ENCODE measurements at regions not wholly inside any gene's neighbourhood (a gene's known extent, or its start where the extent isn't known, plus 50 kb on each side); places are given as distances from the start of the nearest gene placed in this dataset.
"Not testable (repeated sequence)": the region's sequence is repeated elsewhere in the genome, so short reads cannot be mapped to it uniquely, and the experiment has no call there.

DNA sequence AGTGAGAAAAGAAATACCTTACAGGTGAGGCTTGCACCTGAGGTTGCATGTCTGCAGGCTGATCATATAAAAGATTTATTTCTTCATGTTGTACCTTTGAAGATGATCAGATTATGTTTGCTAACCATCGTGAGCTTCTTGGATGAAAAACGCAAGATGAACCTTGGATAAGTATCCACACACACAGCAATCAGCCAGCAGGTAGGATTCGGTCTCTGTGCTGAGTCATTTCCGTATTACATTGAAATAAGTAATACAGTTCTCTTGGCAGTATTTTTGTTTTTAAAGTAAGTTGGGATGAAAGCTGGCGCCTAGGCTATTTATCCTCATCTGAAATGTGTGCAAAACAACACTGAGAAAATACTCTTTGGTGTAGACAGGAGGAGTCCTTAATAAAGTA, 109.0 kb upstream of the PRKCQ start:
- Histone ChIP-seq H3K4me3 (no peak overlapping the region), H3K9ac (no peak overlapping the region), H3K9me3 (no peaks in the 10 kb centered on the region), H3K36me3 (no peaks in the 10 kb centered on the region), H3K27ac (no peak overlapping the region), H3K27me3 (no peaks in the 10 kb centered on the region), H4K20me1 (no peaks in the 10 kb centered on the region), H3K4me1 (peaks cover 7% of the 10 kb centered on the region), H3K4me2 (no peak overlapping the region)
- no peak for TF ChIP-seq Cebpa-rat (IDR thresholded peaks at IDR 0.05)

GRCh38 chr10:6680735-6681134, 100.7 kb upstream of the PRKCQ start:
- H3K4me2 ChIP-seq = no peak overlapping the region
- no peaks in the 10 kb centered on the region for H3K36me3 ChIP-seq
- no peak for TF ChIP-seq Cebpa-rat (IDR thresholded peaks at IDR 0.05)
- no peak overlapping the region for H3K4me3 ChIP-seq
- no peaks in the 10 kb centered on the region for H3K4me1 ChIP-seq
- H3K9me3 ChIP-seq = no peaks in the 10 kb centered on the region
- H4K20me1 ChIP-seq = no peaks in the 10 kb centered on the region
- no peak overlapping the region for H3K9ac ChIP-seq
- no peaks in the 10 kb centered on the region for H3K27me3 ChIP-seq
- no peak overlapping the region for H3K27ac ChIP-seq

DNA sequence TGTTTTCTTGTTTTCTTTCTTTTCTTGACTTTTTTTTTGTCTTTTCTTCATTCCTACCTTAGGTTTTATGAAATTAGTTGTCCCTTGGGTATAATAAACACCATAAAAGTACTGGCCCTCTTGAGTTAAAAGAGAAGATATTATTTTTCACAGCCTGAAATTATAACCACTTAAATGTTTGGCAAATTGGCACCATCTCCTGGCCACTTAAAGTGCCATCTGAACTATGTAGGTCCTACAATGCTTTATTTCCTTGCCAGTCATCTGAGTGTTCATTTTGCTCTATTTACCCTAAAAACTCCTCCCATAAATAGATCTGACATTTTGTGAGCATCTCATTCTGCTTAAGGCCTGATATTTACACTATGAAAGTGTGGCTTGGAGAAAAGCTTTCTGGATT, 98.9 kb upstream of the PRKCQ start:
- Histone ChIP-seq H3K27ac (no peak overlapping the region), H3K4me2 (no peak overlapping the region), H3K36me3 (no peaks in the 10 kb centered on the region), H3K9me3 (no peaks in the 10 kb centered on the region), H4K20me1 (no peaks in the 10 kb centered on the region), H3K27me3 (no peaks in the 10 kb centered on the region), H3K4me1 (peaks cover 6% of the 10 kb centered on the region; the same call in 1 of the 2 replicates), H3K4me3 (no peak overlapping the region), H3K9ac (no peak overlapping the region)
- TF ChIP-seq Cebpa-rat (IDR thresholded peaks at IDR 0.05) = no peak

DNA sequence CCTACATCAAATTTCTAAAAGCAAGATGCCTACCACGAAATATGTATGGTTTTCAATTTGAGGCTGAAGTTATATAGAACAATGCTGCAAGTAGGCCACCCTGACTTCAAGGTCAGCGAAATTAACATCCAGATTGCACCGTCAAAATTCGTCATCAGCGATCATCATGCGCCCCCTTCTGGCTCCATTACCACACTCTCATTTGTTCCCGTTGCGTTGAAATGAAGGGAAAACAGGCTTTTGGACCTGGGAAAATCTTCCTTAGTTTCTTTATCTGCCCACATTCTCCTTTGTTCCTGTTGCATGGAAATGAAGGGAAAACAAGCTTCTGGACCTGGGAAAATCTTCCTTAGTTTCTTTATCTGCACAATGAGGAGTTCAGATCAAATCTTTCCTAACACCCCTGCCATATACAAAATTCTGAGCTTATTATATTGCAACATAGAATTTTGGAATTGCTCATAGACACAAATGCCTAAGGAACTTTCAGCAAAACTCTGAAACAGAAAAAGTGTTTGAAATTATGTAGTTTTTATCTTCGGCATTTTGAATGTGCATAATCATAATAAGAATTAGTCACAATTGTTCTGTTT, 98.2 kb upstream of the PRKCQ start:
- H3K4me2 ChIP-seq = no peak overlapping the region

GRCh38 chr10:6677129-6677528, 97.1 kb upstream of the PRKCQ start:
- not testable (repeated sequence) for H3K27ac ChIP-seq, H3K9me3 ChIP-seq

More for the DNA sequence above, 98.2 kb upstream of the PRKCQ start:
- no peak overlapping the region for H3K4me3 ChIP-seq
- TF ChIP-seq Cebpa-rat (IDR thresholded peaks at IDR 0.05) = no peak
- no peaks in the 10 kb centered on the region for H4K20me1 ChIP-seq
- no peak overlapping the region for H3K27ac ChIP-seq
- no peak overlapping the region for H3K9ac ChIP-seq
- H3K27me3 ChIP-seq = no peaks in the 10 kb centered on the region
- H3K9me3 ChIP-seq = no peaks in the 10 kb centered on the region
- H3K4me1 ChIP-seq = peaks cover 7% of the 10 kb centered on the region; the same call in 1 of the 2 replicates
- no peaks in the 10 kb centered on the region for H3K36me3 ChIP-seq

DNA sequence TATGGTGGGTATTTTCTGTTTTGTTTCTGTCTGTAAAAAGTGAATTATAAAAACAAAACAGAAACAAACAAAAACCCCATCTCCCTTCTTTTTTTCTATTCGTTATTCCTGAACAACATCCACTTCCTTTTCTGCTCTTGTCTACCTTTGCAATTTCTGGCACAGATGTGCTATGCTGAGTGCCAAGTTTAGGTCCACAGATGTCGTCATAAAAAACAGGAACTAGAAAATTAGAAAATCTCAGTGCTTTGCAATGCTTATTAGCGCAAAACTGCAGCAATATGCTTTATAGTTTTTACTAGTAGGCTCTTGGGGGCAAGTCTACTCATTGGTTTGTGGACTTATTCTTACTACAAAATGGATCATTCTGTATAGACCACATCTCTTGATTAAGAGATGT, 94.2 kb upstream of the PRKCQ start:
- no peak overlapping the region for H3K27ac ChIP-seq
- H3K4me1 ChIP-seq = peaks cover 7% of the 10 kb centered on the region; the same call in 1 of the 2 replicates
- no peaks in the 10 kb centered on the region for H4K20me1 ChIP-seq
- H3K4me2 ChIP-seq = 0 out of 2 replicates have a peak overlapping the region, but pooled peaks have one; percentile 11
- no peaks in the 10 kb centered on the region for H3K36me3 ChIP-seq
- no peak for TF ChIP-seq Cebpa-rat (IDR thresholded peaks at IDR 0.05)
- no peak overlapping the region for H3K9ac ChIP-seq
- H3K4me3 ChIP-seq = no peak overlapping the region
- H3K27me3 ChIP-seq = no peaks in the 10 kb centered on the region
- H3K9me3 ChIP-seq = no peaks in the 10 kb centered on the region

More at GRCh38 chr10:6677129-6677528, 97.1 kb upstream of the PRKCQ start:
- H3K4me1 ChIP-seq, H3K27me3 ChIP-seq, H4K20me1 ChIP-seq, H3K9ac ChIP-seq, H3K36me3 ChIP-seq, H3K4me2 ChIP-seq, H3K4me3 ChIP-seq: not testable (repeated sequence)

DNA sequence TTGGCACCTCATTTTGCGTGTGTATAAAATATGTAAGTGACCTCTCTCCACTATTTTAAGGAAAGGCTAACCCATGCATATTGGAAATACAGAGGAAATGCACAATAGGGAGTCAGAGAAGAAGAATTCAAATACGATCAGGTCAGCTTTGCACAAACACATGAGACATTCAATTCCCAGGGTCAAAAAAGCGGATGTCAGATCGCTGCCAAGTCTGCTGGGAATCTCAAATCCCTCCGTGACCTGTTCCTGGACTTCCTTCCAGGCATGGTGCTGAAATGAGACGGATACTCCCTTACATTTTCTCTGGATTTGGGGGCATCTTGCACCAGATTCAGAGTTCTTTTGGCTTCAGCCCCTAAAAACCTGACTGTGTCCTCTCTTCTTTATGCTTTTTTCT, 91.9 kb upstream of the PRKCQ start:
- Histone ChIP-seq H3K4me2 (no peak overlapping the region), H3K9me3 (no peaks in the 10 kb centered on the region), H3K36me3 (no peaks in the 10 kb centered on the region), H4K20me1 (no peaks in the 10 kb centered on the region), H3K4me3 (no peak overlapping the region), H3K27ac (no peak overlapping the region), H3K27me3 (no peaks in the 10 kb centered on the region), H3K9ac (no peak overlapping the region), H3K4me1 (peaks cover 7% of the 10 kb centered on the region; the same call in 1 of the 2 replicates)
- TF ChIP-seq Cebpa-rat (IDR thresholded peaks at IDR 0.05) = no peak

DNA sequence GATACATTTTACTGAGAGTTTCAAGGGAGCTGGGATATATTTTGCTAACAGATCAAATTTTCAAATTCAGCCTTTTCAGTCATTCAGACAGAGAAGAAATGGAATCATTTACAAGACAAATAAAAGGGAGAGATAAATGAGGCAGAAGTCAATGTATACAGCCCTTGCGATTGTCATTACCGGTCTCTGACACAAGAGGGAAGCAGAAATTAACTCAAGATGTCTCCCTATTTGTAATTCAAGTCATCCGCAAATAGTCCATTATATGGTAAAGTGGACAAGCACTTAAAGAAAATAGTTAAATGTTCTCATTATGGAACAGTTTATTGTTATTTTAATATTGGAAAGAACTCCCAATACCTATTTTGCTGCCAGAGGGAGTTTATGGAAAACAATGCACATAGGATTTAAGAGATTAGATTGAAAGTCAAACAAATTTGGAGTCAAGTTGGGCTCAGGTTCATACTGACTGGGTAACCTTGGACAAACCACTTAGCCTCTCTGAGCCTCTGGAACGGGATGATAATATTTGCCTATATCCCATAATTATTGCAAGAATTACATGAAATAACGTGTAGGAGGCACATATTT, 89.3 kb upstream of the PRKCQ start:
- H3K4me3 ChIP-seq = no peak overlapping the region
- TF ChIP-seq Cebpa-rat (IDR thresholded peaks at IDR 0.05) = no peak
- peaks cover 20% of the 10 kb centered on the region for H3K4me1 ChIP-seq

DNA sequence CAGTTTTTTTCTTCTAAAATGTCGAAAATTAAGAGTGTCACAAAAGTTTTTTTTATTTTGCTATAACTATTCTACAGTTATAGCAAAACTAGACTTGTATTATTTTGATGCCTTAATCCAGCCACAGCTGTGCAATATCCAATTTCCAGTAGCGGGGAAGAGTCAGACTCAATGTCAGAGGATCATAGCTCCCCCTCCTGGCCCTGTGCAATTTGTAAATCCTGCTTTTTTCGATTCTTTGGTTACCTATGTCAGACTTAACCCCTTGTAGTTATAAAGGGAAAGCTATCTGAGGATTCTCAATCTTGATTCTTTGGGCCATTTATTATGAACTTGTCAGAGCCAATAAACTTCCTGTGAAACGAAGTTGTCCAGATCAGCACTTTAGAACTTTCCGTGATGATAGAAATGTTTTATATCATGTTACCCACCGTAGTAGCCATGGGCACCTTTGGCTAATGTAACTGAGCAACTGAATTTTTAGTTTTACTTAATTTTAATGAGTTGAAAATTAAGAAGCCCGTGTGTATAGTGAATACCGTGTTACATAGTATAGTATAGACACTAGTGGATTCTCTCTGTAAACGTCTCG, 87.7 kb upstream of the PRKCQ start:
- Histone ChIP-seq H3K9me3 (no peaks in the 10 kb centered on the region), H3K9ac (no peak overlapping the region)

More for the DNA sequence above, 89.3 kb upstream of the PRKCQ start:
- Histone ChIP-seq H3K9ac (no peak overlapping the region), H3K36me3 (no peaks in the 10 kb centered on the region), H3K27me3 (no peaks in the 10 kb centered on the region), H3K9me3 (no peaks in the 10 kb centered on the region), H3K4me2 (no peak overlapping the region), H4K20me1 (no peaks in the 10 kb centered on the region), H3K27ac (no peak overlapping the region)

GRCh38 chr10:6667150-6667549, 87.1 kb upstream of the PRKCQ start:
- no peak for TF ChIP-seq Cebpa-rat (IDR thresholded peaks at IDR 0.05)

More for the DNA sequence above, 87.7 kb upstream of the PRKCQ start:
- Histone ChIP-seq H3K36me3 (no peaks in the 10 kb centered on the region), H3K27ac (no peak overlapping the region), H3K4me3 (no peak overlapping the region), H4K20me1 (no peaks in the 10 kb centered on the region), H3K4me1 (peaks cover 15% of the 10 kb centered on the region), H3K4me2 (no peak overlapping the region), H3K27me3 (no peaks in the 10 kb centered on the region)
- TF ChIP-seq Cebpa-rat (IDR thresholded peaks at IDR 0.05) = no peak

More at GRCh38 chr10:6667150-6667549, 87.1 kb upstream of the PRKCQ start:
- Histone ChIP-seq H3K4me1 (peaks cover 15% of the 10 kb centered on the region), H4K20me1 (no peaks in the 10 kb centered on the region), H3K27ac (no peak overlapping the region), H3K27me3 (no peaks in the 10 kb centered on the region), H3K9me3 (no peaks in the 10 kb centered on the region), H3K36me3 (no peaks in the 10 kb centered on the region), H3K9ac (no peak overlapping the region), H3K4me2 (no peak overlapping the region), H3K4me3 (no peak overlapping the region)

Measured in BLaER1 (cell line).